Muscle of leg (tissue), 3 donors: ENCODE measurements at regions not wholly inside any gene's neighbourhood (a gene's known extent, or its start where the extent isn't known, plus 50 kb on each side); places are given as distances from the start of the nearest gene placed in this dataset.
"Not testable (repeated sequence)": the region's sequence is repeated elsewhere in the genome, so short reads cannot be mapped to it uniquely, and the experiment has no call there.

Source experiments
- DNase-seq: peaks from one replicate; pipeline ENCODE4 v3.0.0; 2013
- H3K27ac ChIP-seq: one replicate; pipeline ENCODE4 v1.5.1; 2013; ENCODE audit warnings: mild to moderate bottlenecking, low read length, control low read depth
- H3K27me3 ChIP-seq: one replicate; pipeline ENCODE4 v1.6.1; 2013; ENCODE audit warnings: low read length; ENCODE audit not compliant: control insufficient read depth, insufficient read depth
- H3K36me3 ChIP-seq: one replicate; pipeline ENCODE4 v1.6.1; 2013; ENCODE audit warnings: low read length; ENCODE audit not compliant: control insufficient read depth, insufficient read depth
- H3K4me1 ChIP-seq: one replicate; pipeline ENCODE4 v1.6.1; 2013; ENCODE audit warnings: low read length; ENCODE audit not compliant: control insufficient read depth, insufficient read depth
- H3K4me3 ChIP-seq: one replicate; pipeline ENCODE4 v1.5.1; 2013; ENCODE audit warnings: low read length, control low read depth
- H3K9me3 ChIP-seq: replicated peaks from 2 replicates; pipeline ENCODE4 v1.6.1; 2013; ENCODE audit warnings: low read depth, low read length; ENCODE audit not compliant: control insufficient read depth
- WGBS: methylation state at CpG from one replicate; pipeline ENCODE4 v1.1.5; 2013; ENCODE audit warnings: missing lambda C conversion rate; ENCODE audit not compliant: insufficient coverage; 5-methylcytosine and 5-hydroxymethylcytosine counted together

DNA sequence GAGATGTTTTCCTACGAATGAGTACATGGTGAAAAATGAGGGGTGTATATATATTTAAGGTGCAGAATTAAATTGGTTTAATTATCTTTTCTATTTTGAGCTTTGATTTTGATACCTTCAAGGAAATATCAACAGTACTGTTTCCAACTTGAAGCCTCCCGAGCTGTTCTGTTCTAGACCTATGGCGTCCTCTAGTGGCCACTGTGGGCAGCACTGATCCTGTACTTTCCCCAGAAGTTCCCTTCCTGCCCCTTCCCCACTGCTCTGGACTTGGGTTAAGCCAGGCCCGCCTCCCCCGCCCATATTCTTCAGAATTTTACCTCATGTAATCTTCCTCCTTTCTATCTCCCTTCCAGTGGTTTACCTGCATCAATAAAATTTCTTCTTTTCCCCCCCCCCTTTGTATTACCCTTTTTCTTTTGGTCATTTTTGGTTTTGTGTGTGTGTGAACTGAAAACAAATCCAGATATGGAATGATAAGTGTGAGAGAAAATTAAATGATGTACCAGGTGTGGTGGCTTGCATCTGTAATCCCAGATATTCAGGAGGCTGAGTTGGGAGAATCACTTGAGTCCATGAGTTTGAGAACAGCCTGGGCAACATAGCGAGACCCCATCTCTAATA is 1643.5 kb downstream of the TP53TG3F start:
- DNase-seq, result no peak
- Histone ChIP-seq H3K9me3 (peaks cover 10% of the 10 kb centered on the region), H3K4me1 (no peaks in the 10 kb centered on the region), H3K27me3 (no peaks in the 10 kb centered on the region), H3K36me3 (no peaks in the 10 kb centered on the region), H3K27ac (no peak overlapping the region), H3K4me3 (no peak overlapping the region)
- WGBS, result 44% methylated on average over 2 of the region's 6 CpGs

- peaks cover 24% of the 10 kb centered on the region for H3K9me3 ChIP-seq
- not testable (repeated sequence) for H3K4me1 ChIP-seq, H3K4me3 ChIP-seq, H3K27me3 ChIP-seq, H3K27ac ChIP-seq, DNase-seq, H3K36me3 ChIP-seq
- WGBS, result no CpG with 5 or more reads among the region's 4 CpGs
These were observed 1652.4 kb downstream of the TP53TG3F start for GRCh38 chr16:35111772-35112171.

- no peaks in the 10 kb centered on the region for H3K4me1 ChIP-seq
- DNase-seq, result no peak
- no CpG with 5 or more reads among the region's 4 CpGs for WGBS
- H3K36me3 ChIP-seq, result no peaks in the 10 kb centered on the region
- no peaks in the 10 kb centered on the region for H3K27me3 ChIP-seq
- H3K4me3 ChIP-seq, result no peak overlapping the region
- no peak overlapping the region for H3K27ac ChIP-seq
- H3K9me3 ChIP-seq, result peaks cover 9% of the 10 kb centered on the region
These were observed 1672.0 kb downstream of the TP53TG3F start for GRCh38 chr16:35131429-35131828.

DNA sequence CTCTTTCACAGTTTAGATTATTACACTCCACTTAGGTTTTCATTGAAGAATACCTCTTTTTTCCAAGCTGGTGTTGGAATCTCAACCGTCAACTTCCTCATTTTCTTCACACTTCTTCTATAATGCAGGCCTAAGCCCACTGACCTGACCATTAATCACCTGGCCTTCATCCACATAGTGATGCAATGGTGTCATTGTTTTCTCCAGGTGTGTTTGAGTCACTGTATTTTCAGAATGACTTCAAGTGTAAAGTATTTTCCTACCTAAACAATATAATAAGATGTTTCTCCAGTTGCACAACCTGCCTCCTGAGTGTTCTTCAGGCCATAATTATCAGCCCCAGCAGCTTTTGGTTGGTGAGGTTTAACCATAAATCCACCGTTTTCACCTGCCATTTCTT is 1675.1 kb downstream of the TP53TG3F start:
- peaks cover 19% of the 10 kb centered on the region for H3K9me3 ChIP-seq
- H3K27me3 ChIP-seq, result no peaks in the 10 kb centered on the region
- no CpG with 5 or more reads among the region's 2 CpGs for WGBS
- no peaks in the 10 kb centered on the region for H3K4me1 ChIP-seq
- H3K27ac ChIP-seq, result no peak overlapping the region
- DNase-seq, result no peak
- H3K36me3 ChIP-seq, result no peaks in the 10 kb centered on the region
- no peak overlapping the region for H3K4me3 ChIP-seq

GRCh38 chr16:35140293-35140986 is 1681.0 kb downstream of the TP53TG3F start:
- peaks cover 58% of the 10 kb centered on the region for H3K9me3 ChIP-seq

DNA sequence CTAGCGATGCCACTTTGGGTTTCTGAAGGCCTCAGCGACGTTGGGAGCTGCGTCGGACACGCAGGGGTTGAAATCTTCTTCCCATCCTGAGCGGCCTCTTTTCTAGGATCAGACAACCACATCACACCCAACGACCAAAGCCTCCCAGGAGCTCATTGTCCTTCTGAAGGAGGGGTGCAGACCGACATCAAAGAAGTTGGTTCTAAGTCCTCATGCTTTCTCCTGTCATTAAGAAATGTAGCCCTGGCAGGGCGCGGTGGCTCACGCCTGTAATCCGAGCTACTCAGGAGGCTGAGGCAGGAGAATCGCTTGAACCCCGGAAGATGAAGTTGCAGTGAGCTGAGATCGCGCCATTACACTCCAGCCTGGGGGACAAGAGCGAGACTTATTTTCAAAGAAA is 1681.9 kb downstream of the TP53TG3F start:
- H3K27ac ChIP-seq, result no peak overlapping the region
- no peaks in the 10 kb centered on the region for H3K27me3 ChIP-seq
- no peak overlapping the region for H3K4me3 ChIP-seq
- DNase-seq, result no peak
- peaks cover 62% of the 10 kb centered on the region for H3K9me3 ChIP-seq
- H3K4me1 ChIP-seq, result no peaks in the 10 kb centered on the region
- WGBS, result 81% methylated on average over 16 of the region's 18 CpGs
- H3K36me3 ChIP-seq, result no peaks in the 10 kb centered on the region

More at GRCh38 chr16:35140293-35140986, 1681.0 kb downstream of the TP53TG3F start:
- no peak for DNase-seq
- H3K27ac ChIP-seq, result no peak overlapping the region
- WGBS, result 83% methylated on average over 32 of the region's 33 CpGs
- H3K36me3 ChIP-seq, result no peaks in the 10 kb centered on the region
- no peak overlapping the region for H3K4me3 ChIP-seq
- H3K4me1 ChIP-seq, result no peaks in the 10 kb centered on the region
- no peaks in the 10 kb centered on the region for H3K27me3 ChIP-seq

DNA sequence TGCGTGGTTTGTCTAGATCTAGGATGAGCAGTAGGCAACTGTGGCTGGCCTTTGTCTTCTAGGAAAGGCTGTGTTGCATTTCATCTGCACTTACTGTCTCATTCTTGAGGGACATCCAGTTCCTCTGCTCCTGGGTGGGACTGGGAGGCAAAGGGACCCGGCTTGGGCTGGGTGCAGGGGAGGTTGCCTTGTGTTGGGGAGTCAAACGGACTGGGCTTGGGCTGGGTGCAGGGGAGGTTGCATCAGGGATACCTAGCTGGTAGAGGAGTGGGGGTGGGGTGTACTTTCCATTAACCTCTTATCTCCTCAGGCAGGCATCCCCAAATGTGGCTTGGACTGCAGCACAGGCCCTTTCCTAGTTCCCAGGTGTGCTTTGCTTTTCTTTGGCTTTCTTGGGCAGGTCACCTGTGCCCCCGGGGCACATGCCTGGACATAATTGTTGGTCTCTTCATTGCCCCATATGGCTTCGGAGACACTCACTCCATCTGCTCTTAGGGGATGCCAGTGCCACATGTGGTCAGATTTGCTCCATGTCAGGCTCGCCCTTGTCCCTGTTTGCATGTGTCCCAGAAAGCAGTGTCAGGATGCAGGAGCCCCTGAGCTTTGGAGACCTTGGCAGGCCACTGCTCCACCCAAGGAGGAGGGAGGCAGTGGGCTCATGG is 1682.9 kb downstream of the TP53TG3F start:
- Histone ChIP-seq H3K27me3 (no peaks in the 10 kb centered on the region), H3K4me1 (no peaks in the 10 kb centered on the region), H3K36me3 (no peaks in the 10 kb centered on the region), H3K9me3 (peaks cover 70% of the 10 kb centered on the region), H3K4me3 (no peak overlapping the region), H3K27ac (no peak overlapping the region)
- 80% methylated on average over 5 of the region's 6 CpGs for WGBS
- DNase-seq, result no peak

DNA sequence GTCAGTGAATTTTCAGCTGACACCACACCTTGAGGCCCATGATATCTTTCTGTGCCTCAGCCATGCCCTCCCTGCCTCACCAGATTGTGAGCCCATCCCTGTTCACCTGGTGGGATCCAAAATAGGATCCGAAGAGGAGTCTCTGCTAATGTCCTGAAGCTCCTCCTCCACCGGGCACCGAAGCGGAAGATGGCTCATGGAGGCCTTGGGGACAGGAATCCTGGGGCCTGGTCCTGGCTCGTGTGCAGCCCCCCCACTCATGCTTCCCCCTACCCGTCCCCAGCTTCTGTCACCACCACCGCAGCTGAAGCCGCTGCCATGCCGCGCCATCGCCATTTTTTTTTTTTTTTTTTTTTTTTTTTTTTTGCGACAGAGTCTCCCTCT is 1683.4 kb downstream of the TP53TG3F start:
- no peaks in the 10 kb centered on the region for H3K27me3 ChIP-seq
- H3K4me1 ChIP-seq, result no peaks in the 10 kb centered on the region
- 92% methylated on average over 11 of the region's 12 CpGs for WGBS
- H3K27ac ChIP-seq, result no peak overlapping the region
- no peaks in the 10 kb centered on the region for H3K36me3 ChIP-seq
- no peak for DNase-seq
- peaks cover 69% of the 10 kb centered on the region for H3K9me3 ChIP-seq
- H3K4me3 ChIP-seq, result no peak overlapping the region

GRCh38 chr16:35144212-35144932 is 1685.0 kb downstream of the TP53TG3F start:
- Histone ChIP-seq H3K9me3 (peaks cover 74% of the 10 kb centered on the region), H3K4me3 (no peak overlapping the region), H3K36me3 (no peaks in the 10 kb centered on the region), H3K4me1 (no peaks in the 10 kb centered on the region), H3K27me3 (no peaks in the 10 kb centered on the region), H3K27ac (no peak overlapping the region)
- 79% methylated on average over 13 of the region's 22 CpGs for WGBS
- no peak for DNase-seq
